ENCODE measurements at regions not wholly inside any gene's neighbourhood (a gene's known extent, or its start where the extent isn't known, plus 50 kb on each side); places are given as distances from the start of the nearest gene placed in this dataset.

- WGBS, 4 donors: 69 to 77% (median 74%) methylated on average over 3 of the region's 3 CpGs
- Histone ChIP-seq H3K36me3 (no peaks in the 10 kb centered on the region), H3K27ac (no peak overlapping the region), H3K9me3 (no peaks in the 10 kb centered on the region), H3K4me3 (no peak overlapping the region), H3K4me1 (peaks cover 0 to 7% (median 0%) of the 10 kb centered on the region in 12 donors), H3K27me3 (peaks cover 0 to 8% (median 0%) of the 10 kb centered on the region in 9 donors)
- DNase-seq (no peak), ATAC-seq (no peak)
- TF ChIP-seq CTCF (IDR thresholded peaks at IDR 0.05) (no peak), POLR2A (IDR thresholded peaks at IDR 0.05) (no peak)
- intact Hi-C loops (cut with DNase I): no loop called here
These were observed 261.9 kb upstream of the ISX start for GRCh38 chr22:34804091-34804490.

GRCh38 chr22:34804604-34805003, 261.4 kb upstream of the ISX start:
- WGBS, 4 donors: 28 to 58% (median 35%) methylated on average over 2 of the region's 2 CpGs
- intact Hi-C loops (cut with DNase I): no loop called here
- no peaks in the 10 kb centered on the region for H3K36me3 ChIP-seq

GRCh38 chr22:34805771-34806170, 260.2 kb upstream of the ISX start:
- Histone ChIP-seq H3K27me3 (peaks cover 0 to 8% (median 0%) of the 10 kb centered on the region in 9 donors), H3K27ac (no peak overlapping the region), H3K36me3 (no peaks in the 10 kb centered on the region), H3K4me3 (no peak overlapping the region), H3K4me1 (no peaks in the 10 kb centered on the region), H3K9me3 (no peaks in the 10 kb centered on the region)
- intact Hi-C loops (cut with DNase I): no loop called here
- ATAC-seq: no peak
- whole genome bisulfite sequencing, 4 donors: 91 to 96% (median 93%) methylated on average over 3 of the region's 3 CpGs
- DNase-seq: no peak
- TF ChIP-seq POLR2A (IDR thresholded peaks at IDR 0.05) (no peak), CTCF (IDR thresholded peaks at IDR 0.05) (no peak)

More at GRCh38 chr22:34804604-34805003, 261.4 kb upstream of the ISX start:
- ATAC-seq (no peak), DNase-seq (no peak)
- no peak for TF ChIP-seq CTCF (IDR thresholded peaks at IDR 0.05)
- no peak for TF ChIP-seq POLR2A (IDR thresholded peaks at IDR 0.05)
- Histone ChIP-seq H3K27me3 (peaks cover 0 to 8% (median 0%) of the 10 kb centered on the region in 9 donors), H3K27ac (no peak overlapping the region), H3K4me1 (peaks cover 0 to 5% (median 0%) of the 10 kb centered on the region in 12 donors), H3K9me3 (no peaks in the 10 kb centered on the region), H3K4me3 (no peak overlapping the region)

GRCh38 chr22:34808618-34809017, 257.3 kb upstream of the ISX start:
- no peak for TF ChIP-seq CTCF (IDR thresholded peaks at IDR 0.05)
- no peak for TF ChIP-seq POLR2A (IDR thresholded peaks at IDR 0.05)
- H3K27ac ChIP-seq: no peak overlapping the region
- no peak for ATAC-seq
- peaks cover 0 to 9% (median 0%) of the 10 kb centered on the region in 9 donors for H3K27me3 ChIP-seq
- H3K9me3 ChIP-seq: no peaks in the 10 kb centered on the region
- no peak overlapping the region for H3K4me3 ChIP-seq
- H3K36me3 ChIP-seq: no peaks in the 10 kb centered on the region
- intact Hi-C loops (cut with DNase I): no loop called here
- no peaks in the 10 kb centered on the region for H3K4me1 ChIP-seq
- DNase-seq: no peak

Data from heart left ventricle (tissue), 16 donors.